Activated CD8-positive, alpha-beta memory T cell treated with anti-CD3 and anti-CD28 coated beads, Interleukin-2, amount 50 U/mL, for 24 hours (primary cell): ENCODE measurements at regions not wholly inside any gene's neighbourhood (a gene's known extent, or its start where the extent isn't known, plus 50 kb on each side); places are given as distances from the start of the nearest gene placed in this dataset.
"Not testable (repeated sequence)": the region's sequence is repeated elsewhere in the genome, so short reads cannot be mapped to it uniquely, and the experiment has no call there.

Source experiments
- DNase-seq: peaks from one replicate; pipeline ENCODE4 v3.0.0-alpha.2; 2020; ENCODE audit errors: extremely low read depth

DNA sequence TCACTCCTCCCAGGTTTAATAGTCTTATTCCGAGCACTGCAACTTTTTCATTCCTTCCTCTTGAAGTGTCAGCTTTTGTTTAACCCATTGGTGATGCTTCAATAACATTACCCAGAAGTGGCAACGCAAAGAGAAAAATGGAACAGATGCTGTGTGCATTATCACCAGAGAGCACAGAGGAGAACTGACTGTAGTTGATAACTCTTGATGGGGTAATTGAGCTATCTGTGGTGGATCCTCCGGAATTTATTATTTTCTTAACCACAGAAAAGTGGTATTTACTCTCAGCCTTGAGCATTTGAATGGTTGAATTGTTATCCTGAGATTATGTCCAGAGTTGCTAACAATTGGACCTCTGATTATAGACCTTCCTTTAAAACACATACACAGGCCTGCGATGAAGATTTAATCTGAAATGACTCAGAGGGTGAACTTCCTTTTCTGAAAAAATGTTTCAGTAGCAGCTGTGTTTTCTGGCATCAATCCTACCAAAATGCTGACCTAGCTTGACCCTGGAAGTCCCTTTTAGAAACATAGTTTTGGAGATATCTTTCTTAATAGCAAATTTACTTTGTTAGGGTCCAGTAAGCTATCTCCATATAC lies 1584.4 kb upstream of the LRRTM3 start:
- no peak for DNase-seq

DNA sequence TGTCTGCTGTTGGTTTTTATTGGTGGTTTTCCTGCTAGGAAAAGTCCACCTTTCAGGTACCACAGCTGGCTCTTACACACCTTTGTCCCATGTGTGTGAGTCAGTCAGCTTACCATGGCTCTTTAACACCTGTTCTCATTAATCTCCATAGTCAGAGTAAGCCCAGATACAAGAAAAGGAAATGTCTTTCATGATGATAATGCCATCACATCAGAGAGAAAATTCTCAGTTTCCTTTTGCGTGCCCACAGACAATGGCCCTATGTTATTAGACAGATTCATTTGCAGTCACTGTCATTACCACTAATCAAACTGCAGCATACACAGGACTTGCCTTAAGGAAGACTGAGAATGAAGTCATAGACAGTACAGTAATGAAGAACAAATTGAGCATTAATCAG lies 1583.6 kb upstream of the LRRTM3 start:
- DNase-seq: no peak

DNA sequence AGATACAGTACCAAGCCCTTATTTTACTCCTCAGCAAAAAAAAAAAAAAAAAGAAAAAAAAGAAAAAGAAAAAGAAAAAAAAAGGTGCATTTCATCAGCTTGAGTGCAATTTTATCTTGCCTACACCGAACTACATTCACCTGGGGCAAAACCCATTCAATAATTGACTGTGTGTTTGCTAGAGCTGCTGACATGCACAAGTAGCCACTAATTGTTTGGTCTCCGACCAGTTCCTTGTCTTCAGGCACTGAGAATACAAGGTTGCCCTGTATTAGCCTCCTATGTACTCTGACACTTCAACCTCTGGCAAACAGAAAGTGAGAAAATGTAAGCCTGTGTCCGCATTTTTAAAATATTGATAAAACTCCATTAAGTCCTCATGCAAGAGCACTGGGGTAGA lies 1579.4 kb upstream of the LRRTM3 start:
- DNase-seq: no peak

DNA sequence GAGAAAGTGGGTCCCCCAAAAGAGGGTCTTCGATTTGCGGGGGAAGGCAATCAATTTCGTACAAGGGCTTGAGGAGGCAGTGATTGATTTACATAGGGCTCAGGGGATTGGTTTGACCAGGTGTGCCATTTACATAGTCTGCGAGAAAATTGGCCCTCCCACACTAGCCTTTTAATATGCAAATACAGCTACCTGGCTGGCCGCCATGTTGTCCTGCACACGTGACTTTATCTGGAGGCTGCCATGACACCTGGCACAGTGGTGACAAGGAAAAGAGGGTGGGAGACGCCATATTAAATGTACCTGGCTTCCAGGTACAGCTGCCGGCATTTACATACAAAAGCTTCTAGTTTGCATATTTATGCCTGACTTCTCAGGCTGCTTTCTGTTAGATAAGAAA lies 1577.2 kb upstream of the LRRTM3 start:
- no peak for DNase-seq

DNA sequence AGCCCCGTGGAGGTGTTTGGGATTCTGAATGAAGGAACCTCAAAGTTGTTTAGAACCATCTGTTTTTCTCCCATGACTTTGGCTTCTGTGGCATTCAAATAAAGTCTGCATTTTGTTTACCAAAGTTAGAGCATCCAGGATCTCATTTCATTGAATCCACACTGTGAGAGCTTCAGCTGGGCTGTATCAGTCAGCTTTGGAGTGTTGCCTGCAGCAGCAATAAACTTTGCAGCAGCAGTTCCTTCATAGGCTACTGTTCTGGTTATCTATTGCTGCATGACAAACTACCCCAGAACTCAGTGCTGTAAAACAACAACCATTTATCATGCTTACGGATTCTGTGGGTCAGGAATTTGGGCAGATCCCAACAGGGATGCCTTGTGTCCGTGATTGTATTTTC lies 1575.2 kb upstream of the LRRTM3 start:
- DNase-seq: no peak

DNA sequence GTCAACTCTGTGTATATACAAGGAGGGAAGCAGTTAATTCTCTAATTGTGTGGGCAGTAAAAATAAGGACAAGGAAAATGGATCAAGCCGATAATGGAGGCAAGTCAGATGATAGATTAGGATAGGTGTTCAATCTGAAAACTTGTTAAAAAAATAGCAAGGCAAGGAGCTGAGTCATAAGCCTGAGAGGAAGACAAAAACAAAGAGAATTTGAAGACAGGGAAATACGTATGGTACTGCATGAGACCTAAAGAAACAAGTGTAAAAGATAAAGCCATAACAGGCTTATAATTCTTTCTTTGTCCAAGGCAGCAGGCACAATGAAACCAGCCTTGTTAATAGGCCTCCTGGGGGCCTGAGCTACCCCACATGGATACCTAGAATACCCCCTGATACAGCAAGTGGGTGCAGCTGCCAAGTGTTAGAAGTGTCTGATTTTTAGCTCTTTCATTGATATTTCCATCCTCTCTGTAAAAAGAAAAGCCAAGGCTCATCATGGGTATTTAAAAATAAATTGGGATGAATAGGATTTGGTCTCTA lies 1570.6 kb upstream of the LRRTM3 start:
- DNase-seq: no peak

DNA sequence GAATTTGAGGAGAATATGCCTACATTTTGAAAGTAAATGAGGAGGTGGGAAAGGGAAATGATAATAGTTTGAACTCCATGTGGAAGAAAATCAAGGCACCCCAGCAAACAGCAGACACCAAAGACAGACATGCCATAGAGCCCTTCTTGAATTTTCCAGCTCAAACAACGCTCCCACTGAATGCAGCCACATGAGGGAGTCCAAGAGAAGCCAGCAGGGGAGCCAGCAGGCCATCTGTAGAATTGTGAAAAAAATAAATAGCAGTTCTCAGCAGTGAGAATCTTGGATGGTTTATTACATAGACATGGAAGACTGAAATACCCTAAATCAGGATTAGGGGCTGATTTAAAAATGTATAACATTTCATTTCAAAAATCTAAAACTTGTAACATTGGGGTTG lies 1567.3 kb upstream of the LRRTM3 start:
- no peak for DNase-seq

DNA sequence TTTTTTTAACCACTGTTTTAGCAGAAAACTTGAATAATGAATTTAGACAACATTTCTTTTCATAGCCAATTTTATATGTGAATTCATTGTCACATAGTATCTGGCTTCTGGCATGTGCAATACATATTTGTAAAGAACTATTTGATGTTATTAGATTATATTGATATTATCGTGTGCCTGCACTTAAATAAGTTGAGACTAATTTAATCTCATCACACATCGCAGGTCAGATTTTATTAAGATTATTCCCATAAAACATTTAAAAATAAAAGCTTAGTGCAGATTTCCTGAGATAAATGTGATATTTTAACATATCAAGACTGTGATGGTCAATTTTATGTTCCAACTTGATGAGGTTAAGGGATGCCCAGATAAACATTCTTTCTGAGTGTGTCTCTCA lies 1565.3 kb upstream of the LRRTM3 start:
- no peak for DNase-seq

DNA sequence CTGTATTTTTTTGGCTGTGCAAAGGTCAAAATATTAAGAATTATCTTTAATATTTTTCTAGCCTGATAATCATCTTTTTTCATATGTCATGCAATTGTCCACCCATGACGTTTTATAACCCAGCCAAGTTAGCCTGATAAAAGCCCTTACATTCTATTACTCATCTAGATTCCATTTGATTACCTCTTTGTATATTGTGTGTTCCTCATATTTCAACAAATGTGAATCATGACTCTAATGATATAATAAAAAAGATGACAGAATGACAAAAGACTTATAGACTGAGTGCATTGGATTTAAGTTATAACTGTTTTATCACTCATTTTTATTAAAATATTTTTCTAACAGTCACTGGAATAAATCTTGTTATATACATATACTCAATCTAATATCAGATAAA lies 1560.0 kb upstream of the LRRTM3 start:
- DNase-seq: no peak

DNA sequence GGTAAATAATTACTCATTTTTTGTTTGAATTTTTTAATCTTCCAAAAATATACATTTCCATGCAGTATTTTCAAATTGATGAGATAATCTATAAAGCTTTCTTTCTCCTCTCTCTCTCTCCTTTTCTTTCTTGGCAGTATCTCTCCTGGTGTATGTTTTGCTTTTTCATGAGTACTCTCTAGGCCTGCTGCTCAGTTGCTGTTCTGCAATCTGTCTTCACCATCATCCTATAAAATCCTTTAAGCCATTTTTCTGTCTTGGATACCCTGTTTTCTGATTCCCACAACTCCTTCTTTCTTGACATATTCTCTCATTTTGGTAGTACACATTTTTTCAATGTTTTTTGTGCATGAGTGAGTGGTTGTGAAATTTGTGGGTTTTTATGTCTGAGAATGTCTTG lies 1558.1 kb upstream of the LRRTM3 start:
- DNase-seq: no peak

DNA sequence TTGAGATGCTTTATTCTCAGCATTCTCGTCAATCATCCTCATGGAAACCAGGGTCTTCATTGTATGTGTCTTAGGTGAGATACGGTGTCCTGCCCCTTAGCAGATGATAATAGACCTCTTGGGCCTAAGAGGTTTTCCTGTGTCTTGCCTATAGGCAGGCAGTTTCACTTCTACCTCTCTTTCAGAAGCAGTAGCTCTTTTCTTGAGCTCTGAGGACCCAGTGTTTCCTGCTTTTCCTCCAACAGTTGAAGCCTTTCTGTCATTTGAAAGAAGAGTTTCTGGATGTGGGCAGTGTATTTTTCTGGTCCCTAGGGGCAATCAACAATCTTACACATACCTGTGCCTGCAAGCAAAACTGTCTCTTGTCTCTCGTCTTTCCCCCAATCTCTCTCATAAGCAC lies 1550.3 kb upstream of the LRRTM3 start:
- no peak for DNase-seq

DNA sequence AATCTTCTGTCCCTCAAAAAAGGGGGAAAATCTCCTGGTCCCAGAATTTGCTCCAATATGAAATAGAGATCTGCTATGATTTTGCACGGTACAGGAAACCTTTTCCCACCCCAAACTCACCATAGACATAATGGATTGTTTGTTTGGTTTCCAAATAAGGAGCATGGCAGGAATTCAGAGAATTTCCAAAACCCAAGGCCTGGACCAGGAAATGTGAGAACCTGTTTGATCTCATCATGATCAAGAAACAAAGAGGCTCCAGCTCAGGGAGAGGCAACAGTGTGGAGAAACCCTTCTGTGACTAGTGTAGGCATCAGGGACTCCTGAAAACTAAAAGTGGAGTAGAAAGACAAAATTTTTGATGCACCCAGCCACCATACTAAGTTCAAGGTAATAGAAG lies 1548.1 kb upstream of the LRRTM3 start:
- no peak for DNase-seq

DNA sequence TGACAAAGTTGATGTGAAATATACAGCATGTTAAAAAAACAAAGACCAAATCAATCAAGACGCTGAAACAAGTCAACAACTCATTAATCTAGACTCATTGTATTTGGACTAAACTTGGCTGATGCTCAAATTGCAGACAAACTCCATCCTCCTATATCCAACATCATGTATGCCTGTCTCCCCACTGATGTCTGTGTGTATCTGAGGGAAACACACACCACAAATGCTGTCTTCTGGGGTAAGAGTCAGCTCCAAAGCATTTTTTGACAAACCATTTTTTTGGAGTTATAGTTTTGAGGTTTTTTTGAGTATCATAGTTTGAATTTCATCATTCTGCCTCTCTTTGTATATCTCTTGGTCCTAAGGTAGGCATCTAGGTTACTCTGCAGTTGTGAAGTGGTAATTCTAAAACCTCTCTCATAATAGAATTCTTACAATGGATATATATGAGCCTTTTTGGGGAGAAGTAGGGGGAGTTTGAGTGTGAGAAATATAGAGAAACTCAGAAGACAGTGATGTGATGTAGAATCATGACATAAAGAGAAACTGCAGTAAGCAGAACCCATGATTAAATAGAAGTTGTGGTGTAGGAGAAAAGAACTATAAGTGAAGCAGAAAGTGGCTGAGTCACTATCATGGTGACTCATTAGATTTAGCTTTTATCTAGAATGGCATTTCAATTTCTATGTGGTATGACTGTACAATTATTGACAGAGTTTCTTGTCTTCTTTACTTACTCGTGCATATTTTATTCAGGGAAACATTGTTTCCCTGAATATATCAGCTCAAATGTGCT lies 1531.1 kb upstream of the LRRTM3 start:
- DNase-seq: no peak

DNA sequence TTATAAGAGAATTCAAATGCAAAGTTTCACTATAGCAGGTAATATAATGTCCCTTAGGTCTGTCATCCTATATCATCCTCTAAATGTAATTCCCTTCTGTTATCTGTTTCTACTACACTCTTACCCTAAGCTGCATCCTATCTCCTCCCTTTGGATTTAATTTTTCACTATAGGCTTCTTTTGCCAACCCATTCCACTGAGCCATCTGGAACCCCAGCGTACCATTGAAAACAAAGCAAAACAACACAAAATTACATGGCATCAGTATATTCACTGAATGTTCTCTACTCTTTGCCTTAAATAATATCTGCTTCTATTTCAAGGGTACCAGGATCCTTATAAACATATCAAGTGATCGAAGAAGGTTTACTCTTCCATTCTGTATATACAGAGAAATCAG lies 1530.2 kb upstream of the LRRTM3 start:
- no peak for DNase-seq

DNA sequence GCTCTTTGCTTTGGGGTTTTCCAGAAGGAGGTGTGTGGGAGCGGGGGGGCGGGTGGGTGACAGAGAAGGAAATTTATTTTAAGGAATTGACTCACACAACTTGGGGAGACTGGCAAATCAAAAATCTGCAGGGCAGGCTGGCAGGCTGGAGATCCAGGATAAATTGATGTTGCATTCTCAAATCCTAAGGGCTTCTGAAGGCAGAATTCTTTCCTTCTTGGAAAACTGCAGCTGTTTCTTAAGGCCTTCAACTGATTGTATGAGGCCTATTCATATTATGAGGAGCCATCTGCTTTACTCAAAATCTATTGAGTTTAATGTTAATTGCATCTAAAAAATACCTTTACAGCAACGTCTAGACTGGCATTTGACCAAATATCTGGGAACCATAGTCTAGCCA lies 1528.8 kb upstream of the LRRTM3 start:
- no peak for DNase-seq

DNA sequence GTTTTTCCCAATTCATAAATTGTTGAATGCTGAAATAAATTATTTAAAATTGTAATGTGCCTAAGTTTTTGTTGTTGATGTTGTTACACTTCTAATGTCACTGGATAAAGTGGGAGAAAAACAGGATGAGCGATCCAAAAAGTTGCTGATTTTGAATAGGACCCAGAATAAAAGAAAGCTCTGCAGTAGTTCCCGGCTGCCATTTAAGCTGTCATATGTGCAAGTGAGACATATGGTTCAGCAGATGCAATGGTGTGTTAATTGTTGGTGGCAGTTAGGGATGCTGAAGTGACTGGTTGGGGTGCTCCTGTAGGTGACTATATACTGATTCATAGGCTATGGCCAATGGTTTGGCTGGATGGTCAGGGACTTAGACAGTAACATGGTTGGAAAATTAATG lies 1517.4 kb upstream of the LRRTM3 start:
- no peak for DNase-seq

DNA sequence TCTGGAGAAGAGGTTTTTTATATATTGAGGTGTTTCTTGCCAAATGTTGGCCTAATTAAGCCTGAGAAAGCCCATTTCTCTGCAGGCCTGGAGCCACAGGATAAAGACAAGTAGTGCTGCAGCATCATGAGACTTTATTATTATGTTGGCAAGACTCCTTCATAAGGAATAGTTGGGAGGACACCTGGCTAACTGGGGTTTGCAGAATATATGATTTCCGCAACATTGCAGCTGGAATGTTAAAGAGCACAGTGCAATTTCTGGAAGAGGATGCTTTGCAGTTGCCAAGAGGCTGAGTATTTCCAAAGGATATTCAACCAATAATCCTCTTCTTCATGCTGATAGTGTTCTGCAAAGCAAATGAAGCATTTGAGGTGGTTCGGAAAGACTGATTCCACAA lies 1512.8 kb upstream of the LRRTM3 start:
- no peak for DNase-seq

DNA sequence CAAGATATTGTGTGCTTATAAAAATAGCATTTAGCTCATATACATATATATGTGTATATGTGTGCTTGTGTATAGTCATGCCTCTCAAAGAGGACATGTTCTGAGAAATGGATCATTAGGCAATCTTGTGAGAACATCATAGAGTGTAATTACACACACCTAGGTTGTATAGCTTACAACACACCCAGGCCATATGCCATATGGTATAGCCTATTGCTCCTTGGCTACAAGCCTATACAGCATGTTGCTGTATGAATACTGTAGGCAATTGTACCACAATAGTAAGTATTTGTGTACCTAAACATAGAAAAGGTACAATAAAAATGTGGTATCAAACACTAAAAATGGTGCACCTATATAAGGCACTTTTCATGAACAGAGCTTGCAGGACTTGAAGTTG lies 1510.5 kb upstream of the LRRTM3 start:
- DNase-seq: no peak

DNA sequence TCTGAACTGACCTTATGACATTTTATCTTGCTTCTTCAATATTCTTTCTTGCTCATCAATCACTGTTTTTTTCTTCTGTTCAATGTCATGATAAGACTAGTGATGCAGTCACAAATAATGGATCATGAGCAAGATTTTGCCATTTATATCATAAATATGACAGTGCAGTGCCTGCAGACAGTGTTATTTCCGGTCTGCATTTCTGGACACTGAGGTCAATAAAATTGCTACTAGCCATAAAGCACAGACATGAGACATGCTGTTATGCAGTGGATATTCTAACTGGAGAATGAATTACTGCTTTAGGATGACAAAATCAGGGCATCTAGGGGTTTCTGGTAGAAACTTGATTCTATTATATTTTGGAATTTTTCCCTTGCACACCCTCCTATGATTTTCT lies 1509.7 kb upstream of the LRRTM3 start:
- no peak for DNase-seq

DNA sequence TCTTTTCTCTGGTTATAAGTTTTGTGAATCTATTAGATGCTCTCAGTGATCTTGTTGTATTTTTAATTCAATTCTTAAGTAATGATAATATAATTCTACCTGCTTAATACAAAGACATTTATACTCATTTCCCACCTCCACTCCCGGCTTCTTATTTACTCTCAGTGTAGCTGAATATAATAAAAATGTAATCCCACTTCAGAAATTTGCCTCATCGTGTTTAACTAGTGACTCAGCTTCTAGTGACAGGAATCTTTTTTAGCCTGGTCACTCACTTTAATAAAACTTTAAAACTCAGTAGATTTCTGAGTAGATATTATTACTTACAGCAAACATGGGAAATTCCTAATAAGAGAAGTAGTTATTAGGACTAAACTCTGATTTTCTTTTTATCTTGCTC lies 1506.2 kb upstream of the LRRTM3 start:
- no peak for DNase-seq

DNA sequence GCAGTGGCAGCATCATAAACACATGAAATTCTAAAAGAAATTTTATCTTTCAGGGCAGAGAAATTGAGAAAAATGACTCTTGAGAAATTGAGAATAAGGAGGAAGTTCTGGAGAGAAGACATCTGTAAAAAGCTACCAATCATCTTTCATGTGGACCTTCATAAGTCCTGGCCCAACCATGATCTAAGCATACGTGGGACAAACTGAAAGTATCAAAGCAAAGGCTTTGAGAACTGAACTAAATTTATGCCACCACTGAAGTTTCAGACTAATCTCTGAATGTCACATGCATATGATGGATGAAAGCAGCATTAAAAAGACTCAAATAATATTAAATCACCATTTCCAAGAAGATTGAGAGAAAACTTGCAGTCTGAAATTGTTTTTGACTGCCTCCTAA lies 1502.8 kb upstream of the LRRTM3 start:
- no peak for DNase-seq

DNA sequence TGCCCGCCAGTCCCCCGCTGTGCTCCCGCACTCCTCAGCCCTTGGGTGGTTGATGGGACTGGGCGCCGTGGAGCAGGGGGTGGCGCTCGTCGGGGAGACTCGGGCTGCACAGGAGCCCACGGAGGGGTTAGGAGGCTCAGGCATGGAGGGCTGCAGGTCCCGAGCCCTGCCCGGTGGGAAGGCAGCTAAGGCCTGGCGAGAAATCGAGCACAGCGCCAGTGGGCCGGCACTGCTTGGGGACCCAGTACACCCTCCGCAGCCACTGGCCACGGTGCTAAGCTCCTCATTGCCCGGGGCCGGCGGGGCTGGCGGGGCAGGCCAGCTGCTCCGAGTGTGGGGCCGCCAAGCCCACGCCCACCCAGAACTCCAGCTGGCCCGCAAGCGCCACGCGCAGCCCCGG lies 1496.5 kb upstream of the LRRTM3 start:
- not testable (repeated sequence) for DNase-seq

DNA sequence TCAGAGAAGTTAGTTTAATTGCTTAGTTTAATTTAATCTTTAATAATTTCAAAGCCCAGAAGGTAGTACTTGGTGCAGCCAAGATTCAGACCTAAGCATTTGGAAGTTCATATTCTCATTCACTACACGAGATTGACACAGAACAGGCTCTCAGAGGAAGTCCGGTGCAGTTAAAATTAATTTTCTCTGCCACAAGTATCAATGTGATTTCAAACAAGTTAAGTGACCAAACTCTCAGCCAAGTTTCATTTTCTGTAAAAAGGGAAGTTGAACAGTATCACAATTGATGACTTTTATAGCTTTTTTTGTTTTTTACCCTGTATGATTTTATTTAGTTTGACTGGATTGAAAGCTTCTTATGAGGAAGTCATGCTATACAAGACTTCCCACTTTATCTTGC lies 1494.9 kb upstream of the LRRTM3 start:
- no peak for DNase-seq

DNA sequence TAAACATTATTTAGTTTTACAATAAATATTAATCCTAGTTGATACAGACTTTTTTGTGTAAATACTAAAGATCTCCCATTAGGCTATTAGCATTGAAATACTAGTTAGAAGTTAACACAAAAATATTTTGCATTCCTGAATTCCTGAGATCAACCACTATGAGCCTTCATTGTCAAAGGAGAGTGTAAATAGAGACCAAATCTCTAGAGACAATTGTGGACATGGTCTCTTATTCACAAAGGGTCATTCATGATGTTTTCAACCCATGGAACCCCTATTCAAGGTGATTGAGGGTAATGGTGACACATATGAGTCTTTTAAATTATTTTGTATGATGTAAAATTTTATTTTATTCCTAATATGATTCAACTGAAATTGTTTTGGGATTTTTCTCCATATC lies 1454.8 kb upstream of the LRRTM3 start:
- DNase-seq: no peak
